ENCODE measurements at regions not wholly inside any gene's neighbourhood (a gene's known extent, or its start where the extent isn't known, plus 50 kb on each side); places are given as distances from the start of the nearest gene placed in this dataset.

GRCh38 chr21:26753822-26754221, 91.4 kb downstream of the ADAMTS1 start:
- no peaks in the 10 kb centered on the region for H3K36me3 ChIP-seq
- no peaks in the 10 kb centered on the region for H3K9me3 ChIP-seq
- TF ChIP-seq CTCF (IDR thresholded peaks at IDR 0.05): no peak
- no peaks in the 10 kb centered on the region for H3K27me3 ChIP-seq (replicated peaks; ENCODE audit: insufficient read depth)
- H3K4me3 ChIP-seq: no peak overlapping the region
- ATAC-seq (ENCODE audit: insufficient number of reproducible peaks, low FRiP score, low read depth) (no peak), DNase-seq (ENCODE audit: low spot score) (no peak)
- H3K4me1 ChIP-seq (ENCODE audit: control insufficient read depth in 1 of 2, low read depth in 2 of 2): no peaks in the 10 kb centered on the region
- no peak overlapping the region for H3K27ac ChIP-seq

GRCh38 chr21:26752849-26753248, 92.4 kb downstream of the ADAMTS1 start:
- no peaks in the 10 kb centered on the region for H3K4me1 ChIP-seq (ENCODE audit: control insufficient read depth in 1 of 2, low read depth in 2 of 2)
- no peak overlapping the region for H3K4me3 ChIP-seq
- no peak overlapping the region for H3K27ac ChIP-seq
- DNase-seq (ENCODE audit: low spot score) (no peak), ATAC-seq (ENCODE audit: insufficient number of reproducible peaks, low FRiP score, low read depth) (no peak)
- H3K27me3 ChIP-seq (replicated peaks; ENCODE audit: insufficient read depth): no peaks in the 10 kb centered on the region
- no peak for TF ChIP-seq CTCF (IDR thresholded peaks at IDR 0.05)
- H3K36me3 ChIP-seq: no peaks in the 10 kb centered on the region
- no peaks in the 10 kb centered on the region for H3K9me3 ChIP-seq

GRCh38 chr21:26751305-26751704, 93.9 kb downstream of the ADAMTS1 start:
- H3K9me3 ChIP-seq: no peaks in the 10 kb centered on the region
- ATAC-seq (ENCODE audit: insufficient number of reproducible peaks, low FRiP score, low read depth): no peak
- no peak for DNase-seq (ENCODE audit: low spot score)

GRCh38 chr21:26748066-26748465, 97.1 kb downstream of the ADAMTS1 start:
- TF ChIP-seq CTCF (IDR thresholded peaks at IDR 0.05): no peak
- no peaks in the 10 kb centered on the region for H3K27me3 ChIP-seq (replicated peaks; ENCODE audit: insufficient read depth)

More at GRCh38 chr21:26751305-26751704, 93.9 kb downstream of the ADAMTS1 start:
- H3K4me1 ChIP-seq (ENCODE audit: control insufficient read depth in 1 of 2, low read depth in 2 of 2): no peaks in the 10 kb centered on the region
- H3K27ac ChIP-seq: no peak overlapping the region
- no peaks in the 10 kb centered on the region for H3K27me3 ChIP-seq (replicated peaks; ENCODE audit: insufficient read depth)
- no peak for TF ChIP-seq CTCF (IDR thresholded peaks at IDR 0.05)
- H3K4me3 ChIP-seq: no peak overlapping the region
- H3K36me3 ChIP-seq: no peaks in the 10 kb centered on the region

GRCh38 chr21:26747216-26747615, 98.0 kb downstream of the ADAMTS1 start:
- no peaks in the 10 kb centered on the region for H3K9me3 ChIP-seq
- H3K27ac ChIP-seq: no peak overlapping the region
- H3K36me3 ChIP-seq: no peaks in the 10 kb centered on the region
- DNase-seq (ENCODE audit: low spot score): no peak
- H3K4me3 ChIP-seq: no peak overlapping the region
- no peak for TF ChIP-seq CTCF (IDR thresholded peaks at IDR 0.05)
- H3K27me3 ChIP-seq (replicated peaks; ENCODE audit: insufficient read depth): no peaks in the 10 kb centered on the region
- no peak for ATAC-seq (ENCODE audit: insufficient number of reproducible peaks, low FRiP score, low read depth)
- no peaks in the 10 kb centered on the region for H3K4me1 ChIP-seq (ENCODE audit: control insufficient read depth in 1 of 2, low read depth in 2 of 2)

More at GRCh38 chr21:26748066-26748465, 97.1 kb downstream of the ADAMTS1 start:
- H3K4me1 ChIP-seq (ENCODE audit: control insufficient read depth in 1 of 2, low read depth in 2 of 2): no peaks in the 10 kb centered on the region
- DNase-seq (ENCODE audit: low spot score) (no peak), ATAC-seq (ENCODE audit: insufficient number of reproducible peaks, low FRiP score, low read depth) (no peak)
- no peaks in the 10 kb centered on the region for H3K9me3 ChIP-seq
- H3K27ac ChIP-seq: no peak overlapping the region
- no peaks in the 10 kb centered on the region for H3K36me3 ChIP-seq
- H3K4me3 ChIP-seq: no peak overlapping the region
